SK-N-SH (cell line): ENCODE measurements at regions not wholly inside any gene's neighbourhood (a gene's known extent, or its start where the extent isn't known, plus 50 kb on each side); places are given as distances from the start of the nearest gene placed in this dataset.

Experiments used
- CTCF ChIA-PET: fragments of 300-600, 350-600 bp; formaldehyde crosslinking; extraction: SDS; loops from one replicate; lab custom pipeline; 2021; lab: Yijun Ruan, JAX
- POLR2A ChIA-PET: fragments of 350-600 bp; sonication (Branson Sonifier 250); formaldehyde crosslinking; extraction: SDS; loops from one replicate; lab custom pipeline; 2020; ENCODE audit warnings: antibody characterized with exemption, inconsistent platforms; lab: Yijun Ruan, JAX
- DNase-seq: peaks from one replicate; pipeline ENCODE4 v3.0.0; 2012
- H2AFZ ChIP-seq: fragments of 200-600 bp; sonication (generic); 2 replicates; pipeline ENCODE4 v1.8.1; 2016; ENCODE audit warnings: antibody characterized with exemption, mild to moderate bottlenecking, low read depth
- H3F3A ChIP-seq: fragments of 200-600 bp; sonication (generic); replicated peaks from 2 replicates; pipeline ENCODE3; 2016; ENCODE audit warnings: antibody characterized with exemption, mild to moderate bottlenecking; ENCODE audit not compliant: insufficient read depth
- H3K27ac ChIP-seq, 2 experiments: fragments of 200-500 bp in 1 of 2; fragments of 200-600 bp in 1 of 2; sonication (Bioruptor generic) in 1 of 2; sonication (generic), shearing (Covaris generic) in 1 of 2; 2 replicates each; pipeline versions ENCODE4 v1.5.1 to v1.6.1; 2014 to 2016; ENCODE audit warnings: low read depth in 2 of 2, inconsistent platforms in 1 of 2, low read length in 1 of 2, mild to moderate bottlenecking in 1 of 2, mixed read lengths in 1 of 2
- H3K27me3 ChIP-seq: fragments of 200-600 bp; sonication (generic), shearing (Covaris generic); 2 replicates; pipeline ENCODE4 v1.6.1; 2016; ENCODE audit warnings: mixed run types; ENCODE audit not compliant: insufficient read depth
- H3K36me3 ChIP-seq, 2 experiments: fragments of 200-500 bp in 1 of 2; fragments of 200-600 bp in 1 of 2; sonication (Bioruptor generic) in 1 of 2; sonication (generic) in 1 of 2; replicated peaks in 1 of 2; 2 replicates each; pipeline versions ENCODE3 to v1.5.1; 2014 to 2016; ENCODE audit warnings: low read length in 1 of 2, mild to moderate bottlenecking in 1 of 2; ENCODE audit not compliant: insufficient read depth in 2 of 2, control insufficient read depth in 1 of 2
- H3K4me1 ChIP-seq, 2 experiments: fragments of 200-500 bp in 1 of 2; fragments of 200-600 bp in 1 of 2; sonication (Bioruptor generic) in 1 of 2; sonication (generic), shearing (Covaris generic) in 1 of 2; 2 replicates each; pipeline versions ENCODE4 v1.5.1 to v1.6.1; 2014 to 2016; ENCODE audit warnings: low read depth in 1 of 2, low read length in 1 of 2, mixed run types in 1 of 2; ENCODE audit not compliant: insufficient read depth in 2 of 2, control insufficient read depth in 1 of 2
- H3K4me2 ChIP-seq: fragments of 200-600 bp; sonication (generic), shearing (Covaris generic); 2 replicates; pipeline ENCODE4 v1.6.1; 2017; ENCODE audit warnings: mixed run types
- H3K4me3 ChIP-seq, 2 experiments: fragments of 200-500 bp in 1 of 2; fragments of 200-600 bp in 1 of 2; sonication (Bioruptor generic) in 1 of 2; sonication (generic), shearing (Covaris generic) in 1 of 2; 2 replicates each; pipeline versions ENCODE4 v1.5.1 to v1.8.1; 2014 to 2016; ENCODE audit warnings: low read depth in 2 of 2, inconsistent platforms in 1 of 2, low read length in 1 of 2, mild to moderate bottlenecking in 1 of 2, mixed read lengths in 1 of 2, moderate library complexity in 1 of 2
- H3K79me2 ChIP-seq: fragments of 200-600 bp; sonication (generic); 2 replicates; pipeline ENCODE4 v1.8.1; 2017; ENCODE audit warnings: mild to moderate bottlenecking; ENCODE audit not compliant: insufficient read depth
- H3K9ac ChIP-seq: fragments of 200-600 bp; sonication (generic); 2 replicates; pipeline ENCODE4 v1.6.1; 2017; ENCODE audit warnings: mixed run types
- H3K9me2 ChIP-seq: fragments of 200-600 bp; sonication (generic); 2 replicates; pipeline ENCODE4 v1.6.1; 2017; ENCODE audit warnings: mixed run types
- H3K9me3 ChIP-seq: fragments of 200-600 bp; sonication (generic); 2 replicates; pipeline ENCODE4 v1.6.1; 2017; ENCODE audit warnings: mixed run types, mild to moderate bottlenecking, moderate library complexity
- H4K20me1 ChIP-seq: fragments of 200-600 bp; sonication (generic); 2 replicates; pipeline ENCODE4 v1.6.1; 2017; ENCODE audit warnings: mild to moderate bottlenecking, mixed run types; ENCODE audit not compliant: insufficient read depth
- EP300 ChIP-seq, 2 experiments: IDR thresholded peaks; 2 replicates each; pipeline versions ENCODE4 v1.4.0 to v1.6.1; 2012; ENCODE audit warnings: borderline replicate concordance in 1 of 2, low read depth in 1 of 2, low read length in 1 of 2
- FOSL2 ChIP-seq: IDR thresholded peaks from 2 replicates; pipeline ENCODE4 v1.4.0; 2012; ENCODE audit warnings: low read depth, mild to moderate bottlenecking, moderate library complexity, borderline replicate concordance
- FOXJ3 ChIP-seq: sonication (generic); formaldehyde crosslinking; IDR thresholded peaks from 2 replicates; pipeline ENCODE4 v1.5.1; 2020; ENCODE audit warnings: mild to moderate bottlenecking, missing genetic modification reagents
- GATA2 ChIP-seq: sonication (generic); formaldehyde crosslinking; IDR thresholded peaks from 2 replicates; pipeline ENCODE4 v1.5.0; 2020; ENCODE audit warnings: mild to moderate bottlenecking, missing genetic modification reagents
- JUND ChIP-seq: IDR thresholded peaks from 2 replicates; pipeline ENCODE4 v1.4.0; 2012
- POLR2AphosphoS5 ChIP-seq: IDR thresholded peaks from 2 replicates; pipeline ENCODE4 v1.6.1; 2012; ENCODE audit warnings: low read depth, low read length
- RAD21 ChIP-seq: IDR thresholded peaks from 2 replicates; pipeline ENCODE4 v1.6.1; 2012; ENCODE audit warnings: mild to moderate bottlenecking, low read length
- RFX5 ChIP-seq: IDR thresholded peaks from 2 replicates; pipeline ENCODE4 v1.6.1; 2012; ENCODE audit warnings: mild to moderate bottlenecking, improper control_type of control experiment, low read length
- RXRA ChIP-seq: IDR thresholded peaks from 2 replicates; pipeline ENCODE4 v1.4.0; 2012; ENCODE audit warnings: low read depth, mild to moderate bottlenecking, borderline replicate concordance
- SIN3A ChIP-seq: IDR thresholded peaks from 2 replicates; pipeline ENCODE4 v1.6.1; 2012; ENCODE audit warnings: low read depth, mild to moderate bottlenecking, low read length, moderate library complexity, borderline replicate concordance
- SMC3 ChIP-seq: IDR thresholded peaks from 2 replicates; pipeline ENCODE4 v1.6.1; 2012; ENCODE audit warnings: low read depth, low read length, improper control_type of control experiment
- WGBS: methylation state at CpG from one replicate; pipeline ENCODE4 v1.1.6; 2017; ENCODE audit warnings: low lambda C conversion rate; 5-methylcytosine and 5-hydroxymethylcytosine counted together
- TF ChIP-seq, protein P1 (sequence below): fragments of 200-600 bp; sonication (generic); IDR thresholded peaks from 2 replicates; pipeline ENCODE4 v1.6.1; 2017; ENCODE audit warnings: antibody characterized with exemption, mild to moderate bottlenecking, moderate library complexity
- TF ChIP-seq, protein P2 (sequence below): IDR thresholded peaks from 2 replicates; pipeline ENCODE4 v1.4.0; 2012; ENCODE audit warnings: low read depth, borderline replicate concordance

DNA sequence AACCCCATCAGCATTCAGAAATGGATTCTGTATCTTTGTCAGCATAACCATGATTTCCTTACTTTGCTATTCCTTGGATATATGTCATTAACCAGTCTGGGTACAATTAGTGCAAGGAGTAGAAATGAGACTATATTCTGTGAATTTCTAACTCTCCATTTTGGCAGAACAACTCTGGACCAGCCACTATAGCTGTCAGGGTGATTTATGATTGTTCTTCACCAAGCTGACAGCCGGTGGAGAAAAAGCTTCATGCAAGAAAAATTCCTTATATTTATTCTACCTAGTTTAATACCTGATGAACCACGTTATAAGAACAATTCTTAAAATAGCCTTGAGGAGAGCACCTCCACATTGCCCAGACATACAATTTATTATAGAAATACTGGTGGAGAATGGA, 431.2 kb upstream of the TCF4 start:
- Histone ChIP-seq H3K9ac (no peak overlapping the region), H3F3A (no peaks in the 10 kb centered on the region), H3K36me3 (no peaks in the 10 kb centered on the region), H3K4me2 (no peak overlapping the region), H3K4me3 (no peak overlapping the region), H3K9me2 (no peaks in the 10 kb centered on the region), H3K9me3 (no peaks in the 10 kb centered on the region), H2AFZ (no peak overlapping the region), H4K20me1 (no peaks in the 10 kb centered on the region), H3K27me3 (no peaks in the 10 kb centered on the region), H3K4me1 (no peaks in the 10 kb centered on the region), H3K79me2 (no peaks in the 10 kb centered on the region), H3K27ac (no peak overlapping the region)
- ChIA-PET POLR2A (no interaction called here), CTCF (no interaction called here)
- 52% methylated on average over 2 of the region's 2 CpGs for WGBS
- TF ChIP-seq POLR2AphosphoS5 (no peak), RFX5 (no peak), SMC3 (no peak), JUND (no peak)
- TF ChIP-seq, protein P1, sequence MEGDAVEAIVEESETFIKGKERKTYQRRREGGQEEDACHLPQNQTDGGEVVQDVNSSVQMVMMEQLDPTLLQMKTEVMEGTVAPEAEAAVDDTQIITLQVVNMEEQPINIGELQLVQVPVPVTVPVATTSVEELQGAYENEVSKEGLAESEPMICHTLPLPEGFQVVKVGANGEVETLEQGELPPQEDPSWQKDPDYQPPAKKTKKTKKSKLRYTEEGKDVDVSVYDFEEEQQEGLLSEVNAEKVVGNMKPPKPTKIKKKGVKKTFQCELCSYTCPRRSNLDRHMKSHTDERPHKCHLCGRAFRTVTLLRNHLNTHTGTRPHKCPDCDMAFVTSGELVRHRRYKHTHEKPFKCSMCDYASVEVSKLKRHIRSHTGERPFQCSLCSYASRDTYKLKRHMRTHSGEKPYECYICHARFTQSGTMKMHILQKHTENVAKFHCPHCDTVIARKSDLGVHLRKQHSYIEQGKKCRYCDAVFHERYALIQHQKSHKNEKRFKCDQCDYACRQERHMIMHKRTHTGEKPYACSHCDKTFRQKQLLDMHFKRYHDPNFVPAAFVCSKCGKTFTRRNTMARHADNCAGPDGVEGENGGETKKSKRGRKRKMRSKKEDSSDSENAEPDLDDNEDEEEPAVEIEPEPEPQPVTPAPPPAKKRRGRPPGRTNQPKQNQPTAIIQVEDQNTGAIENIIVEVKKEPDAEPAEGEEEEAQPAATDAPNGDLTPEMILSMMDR: no peak
- no peak for DNase-seq

DNA sequence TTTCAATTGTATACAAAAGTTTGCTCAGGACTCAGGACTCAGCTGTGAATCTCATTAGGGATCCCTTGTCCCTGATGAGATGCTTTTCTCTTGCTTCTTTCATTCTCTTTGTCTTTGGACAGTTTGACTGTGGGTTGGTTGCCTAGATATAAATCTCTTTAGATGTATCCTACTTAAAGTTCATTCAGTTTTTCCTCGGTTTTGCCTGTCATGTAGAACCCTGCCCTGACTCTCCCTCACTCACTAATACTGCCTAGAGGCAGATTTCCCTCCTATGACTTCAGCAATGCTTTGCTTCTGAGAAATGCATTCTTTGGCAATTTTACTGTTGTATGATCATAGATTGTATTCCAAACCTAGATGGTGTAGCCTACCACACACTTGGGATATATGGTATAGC, 421.4 kb upstream of the TCF4 start:
- H3K27ac ChIP-seq: no peak overlapping the region
- H3K9ac ChIP-seq: no peak overlapping the region
- ChIA-PET CTCF (no interaction called here), POLR2A (no interaction called here)
- DNase-seq: no peak
- H2AFZ ChIP-seq: no peak overlapping the region
- no peaks in the 10 kb centered on the region for H3K9me3 ChIP-seq
- 37% methylated on average over 1 of the region's 1 CpG for WGBS
- no peaks in the 10 kb centered on the region; a peak in 1 of 4 replicates for H3K4me1 ChIP-seq
- H3K36me3 ChIP-seq: no peaks in the 10 kb centered on the region
- H3F3A ChIP-seq: no peaks in the 10 kb centered on the region
- H3K4me2 ChIP-seq: no peak overlapping the region
- H3K79me2 ChIP-seq: no peaks in the 10 kb centered on the region
- no peaks in the 10 kb centered on the region for H4K20me1 ChIP-seq
- H3K27me3 ChIP-seq: no peaks in the 10 kb centered on the region
- H3K4me3 ChIP-seq: no peak overlapping the region
- TF ChIP-seq FOSL2 (no peak), RXRA (no peak), FOXJ3 (CRISPR knock-in tag) (no peak), JUND (no peak), EP300 (IDR thresholded peaks at IDR 0.05; ENCODE audit: borderline replicate concordance in 1 of 2, low read depth in 1 of 2, low read length in 1 of 2) (no peak), SIN3A (no peak), RAD21 (no peak), GATA2 (no peak)
- TF ChIP-seq, protein P2, sequence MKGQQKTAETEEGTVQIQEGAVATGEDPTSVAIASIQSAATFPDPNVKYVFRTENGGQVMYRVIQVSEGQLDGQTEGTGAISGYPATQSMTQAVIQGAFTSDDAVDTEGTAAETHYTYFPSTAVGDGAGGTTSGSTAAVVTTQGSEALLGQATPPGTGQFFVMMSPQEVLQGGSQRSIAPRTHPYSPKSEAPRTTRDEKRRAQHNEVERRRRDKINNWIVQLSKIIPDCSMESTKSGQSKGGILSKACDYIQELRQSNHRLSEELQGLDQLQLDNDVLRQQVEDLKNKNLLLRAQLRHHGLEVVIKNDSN: no peak
- no peaks in the 10 kb centered on the region; the same call in 1 of the 2 replicates for H3K9me2 ChIP-seq
